HG02970 (cell line): ENCODE measurements at regions not wholly inside any gene's neighbourhood (a gene's known extent, or its start where the extent isn't known, plus 50 kb on each side); places are given as distances from the start of the nearest gene placed in this dataset.

ENCODE experiments used
- ATAC-seq: cut with Tn5 transposase; IDR thresholded peaks from one replicate; pipeline ENCODE4 v1.9.1; 2021; ENCODE audit warnings: mild to moderate bottlenecking, moderate library complexity, moderate number of reproducible peaks; ENCODE audit not compliant: unreplicated experiment, low FRiP score

DNA sequence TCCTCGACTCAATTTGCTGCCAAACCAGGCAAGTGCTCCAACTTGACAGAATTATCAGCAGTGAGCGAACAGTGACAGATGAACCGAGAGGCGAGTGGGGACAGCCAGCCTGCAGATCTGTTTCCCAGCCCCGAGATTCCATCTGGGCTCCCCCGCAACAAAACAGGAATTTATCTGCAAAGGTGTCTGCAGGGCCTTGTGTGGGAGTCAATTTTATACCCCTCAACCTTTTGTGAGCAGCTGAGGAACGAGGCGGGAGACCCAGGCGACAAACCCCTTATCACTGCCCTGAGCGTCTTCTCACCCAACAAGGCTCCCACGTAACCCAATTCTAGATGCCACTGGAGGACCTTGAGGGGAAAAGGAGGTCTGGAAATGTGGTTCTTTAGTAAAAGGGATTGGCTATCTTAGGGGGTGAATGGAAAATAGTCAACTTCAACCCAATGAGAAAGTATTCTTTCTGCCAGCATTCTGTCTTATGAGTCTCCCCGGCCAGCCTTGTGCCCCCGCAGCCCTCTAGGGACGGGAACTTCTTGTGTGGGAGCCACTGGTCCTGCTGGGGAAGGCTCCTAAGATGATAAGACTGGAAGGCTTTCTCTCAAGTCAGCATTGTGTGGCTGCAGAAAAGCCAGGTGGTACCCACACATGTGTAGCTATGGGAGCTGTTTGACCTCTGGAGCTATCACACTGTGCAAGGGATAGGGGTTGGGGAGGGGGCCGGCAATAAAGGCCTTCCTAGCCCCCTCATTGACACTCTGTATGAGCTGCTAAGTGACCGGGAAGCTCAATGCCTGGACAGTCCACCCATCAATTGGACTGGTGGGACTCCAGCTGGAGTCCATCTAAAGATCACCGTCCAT lies 527.9 kb downstream of the SHQ1 start:
- ATAC-seq, result no peak

DNA sequence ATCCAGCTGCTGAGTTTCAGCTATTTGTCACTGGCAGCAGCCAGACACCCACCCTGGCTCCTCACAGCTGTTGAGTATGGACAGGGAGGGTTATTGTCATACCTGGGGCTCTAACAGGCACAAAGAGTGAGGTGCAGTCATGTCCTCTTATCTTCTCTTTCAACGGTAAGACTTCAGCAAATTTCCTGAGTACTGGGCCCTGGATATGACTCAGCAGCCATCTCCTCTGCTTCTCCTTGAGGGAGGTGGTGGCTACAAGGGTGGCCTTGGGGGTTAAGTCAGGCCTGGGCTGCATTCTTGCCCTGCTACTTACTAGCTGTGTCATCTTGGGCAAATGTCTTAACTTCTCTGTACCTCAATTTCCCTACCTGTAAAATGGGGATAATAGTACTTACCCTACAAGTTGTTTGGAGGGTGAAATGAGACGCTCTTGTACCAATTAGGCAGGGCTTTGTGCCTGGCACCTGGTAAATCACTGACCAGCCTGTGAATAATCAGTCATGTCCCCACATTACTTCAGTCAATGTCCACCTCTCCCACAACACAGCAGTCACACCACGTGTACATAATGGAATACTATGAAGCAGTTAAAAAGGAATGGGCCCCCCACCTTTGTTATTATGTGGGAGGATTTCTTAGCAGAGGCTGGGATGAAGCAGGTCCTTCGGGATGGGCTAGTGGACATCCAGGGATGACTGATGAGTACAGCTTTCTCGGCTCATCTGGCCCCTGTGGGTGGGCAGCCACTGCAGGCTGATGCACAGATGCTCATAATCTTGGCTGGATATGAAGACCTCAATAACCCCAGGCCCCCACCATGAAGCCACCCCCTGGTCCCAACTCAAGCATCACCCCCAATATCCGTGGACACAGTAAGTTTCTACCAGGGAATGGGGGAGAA lies 528.8 kb downstream of the SHQ1 start:
- no peak for ATAC-seq

DNA sequence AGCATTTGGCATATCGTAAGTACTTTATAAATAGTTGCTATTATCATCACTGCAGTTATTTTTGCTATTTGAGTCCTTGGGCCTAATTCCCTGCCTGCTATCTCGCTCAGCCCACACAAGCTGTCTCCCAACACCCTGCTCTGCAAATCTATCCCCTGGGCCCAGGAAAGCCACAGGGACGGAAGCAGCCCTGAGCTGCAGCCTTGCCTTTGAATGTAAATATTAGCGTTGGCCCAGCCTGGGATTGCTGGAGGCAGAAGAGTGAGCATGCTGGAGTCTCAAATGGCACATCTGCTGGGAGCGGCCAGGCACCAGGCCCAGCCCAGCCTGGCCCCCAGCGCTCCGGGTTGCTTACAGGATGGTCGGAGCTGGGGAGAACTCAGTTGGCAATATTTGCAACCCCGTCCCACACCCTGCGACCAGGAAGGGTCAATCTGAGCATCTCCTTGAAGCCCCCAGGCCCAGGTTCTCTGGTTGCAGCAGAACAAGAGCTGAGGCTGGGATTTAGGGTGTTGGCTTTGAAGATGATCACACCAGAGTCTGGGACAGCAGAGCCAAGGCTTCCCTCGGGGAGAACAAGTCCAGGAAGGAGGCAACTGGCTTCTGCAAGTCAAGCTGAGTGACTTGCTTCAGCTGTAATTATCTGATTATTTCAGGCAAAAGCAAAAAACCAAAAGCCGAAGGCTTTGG lies 529.6 kb downstream of the SHQ1 start:
- ATAC-seq, result no peak

DNA sequence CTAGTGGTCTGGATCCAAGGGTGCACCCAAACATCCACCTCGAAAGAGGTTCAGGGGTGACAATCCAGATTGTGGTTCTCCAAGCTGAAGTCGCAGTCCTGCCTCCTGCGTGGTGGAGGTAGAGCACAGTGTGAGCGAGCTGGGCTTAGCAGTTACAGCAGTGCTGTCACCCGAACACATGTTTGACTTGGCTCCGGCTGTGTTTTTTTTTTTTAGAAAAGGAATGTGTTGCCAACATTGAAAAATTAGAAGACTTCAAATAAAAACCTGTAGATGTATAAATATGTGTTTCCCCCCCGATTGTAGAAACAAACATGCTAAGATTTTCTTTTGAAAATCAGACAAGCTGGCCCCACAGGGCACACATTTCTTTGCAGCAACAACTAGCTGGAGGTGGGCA lies 530.8 kb downstream of the SHQ1 start:
- no peak for ATAC-seq

DNA sequence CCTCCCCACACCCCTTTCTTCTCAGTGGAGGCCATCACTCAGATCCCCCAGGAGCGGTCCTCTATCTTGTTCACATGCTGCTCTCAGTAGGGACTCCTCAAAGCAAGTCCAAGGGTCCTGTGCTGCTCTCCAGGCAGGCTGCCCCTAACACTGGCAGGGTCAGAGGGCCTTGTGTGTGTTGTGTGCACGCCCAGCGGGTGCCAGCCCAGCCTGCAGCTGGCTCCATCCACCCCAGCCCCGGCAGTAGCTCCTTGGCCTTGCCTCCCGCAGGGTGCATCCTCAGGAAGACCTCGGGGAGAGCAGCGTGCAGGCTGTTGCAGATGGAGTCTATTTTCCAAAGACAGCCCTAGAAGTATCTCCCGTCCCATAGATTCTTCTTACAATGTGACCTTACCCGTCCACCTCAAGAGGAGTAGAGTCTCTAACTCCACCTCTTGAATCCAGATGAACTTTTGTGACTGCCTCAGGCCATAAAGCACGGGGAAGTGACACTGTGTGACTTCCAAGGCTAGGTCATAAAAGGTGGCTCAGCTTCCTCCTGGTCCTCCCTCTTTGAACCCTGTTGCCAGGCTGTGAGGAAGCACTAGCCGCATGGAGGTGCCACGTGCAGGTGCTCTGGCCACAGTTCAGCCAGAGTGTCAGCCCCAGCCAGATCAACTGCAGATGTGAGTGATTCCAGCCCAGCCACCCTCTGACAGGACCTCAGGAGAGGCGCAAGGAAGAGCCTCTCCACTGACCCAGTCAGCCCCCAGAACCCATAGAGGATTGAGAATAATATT lies 531.6 kb downstream of the SHQ1 start:
- no peak for ATAC-seq

DNA sequence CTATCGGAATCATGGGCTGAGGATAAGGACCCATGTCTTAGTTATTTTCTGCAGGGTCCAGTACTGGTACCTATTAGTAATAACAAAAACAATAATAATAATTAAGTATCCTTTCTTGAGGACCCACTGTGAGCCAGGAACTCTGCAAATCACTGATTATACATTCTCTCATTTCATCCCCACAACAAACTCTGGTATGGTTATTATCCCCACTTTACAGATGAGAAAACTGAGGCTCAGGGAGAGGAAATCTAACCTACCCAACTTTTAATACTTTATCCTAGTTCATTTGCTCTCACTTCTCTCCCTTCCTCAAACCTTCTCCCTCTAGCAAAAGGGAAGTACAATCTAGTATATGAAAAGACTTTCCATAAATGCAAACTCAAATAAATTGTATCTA lies 528.4 kb upstream of the PROK2 start:
- no peak for ATAC-seq

DNA sequence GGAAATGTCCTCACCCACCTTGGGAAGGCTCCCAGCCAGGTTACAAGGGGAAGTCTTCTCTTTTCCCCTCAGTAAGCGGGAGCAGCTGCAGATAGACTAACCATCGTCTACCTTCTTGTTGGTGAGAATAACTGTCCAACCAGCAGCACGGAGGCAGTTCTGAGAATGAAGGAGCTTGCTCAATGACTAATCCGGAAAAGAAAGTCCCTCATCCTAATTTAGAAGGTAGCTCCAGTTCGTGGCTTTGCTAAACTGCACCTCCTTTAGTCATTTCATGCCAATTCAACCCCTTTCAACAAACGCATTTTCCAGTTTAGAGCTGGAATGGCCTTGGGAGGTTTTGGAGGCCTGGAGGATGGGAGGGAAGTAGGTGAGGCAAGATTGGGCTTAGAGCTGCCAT lies 527.4 kb upstream of the PROK2 start:
- no peak for ATAC-seq

DNA sequence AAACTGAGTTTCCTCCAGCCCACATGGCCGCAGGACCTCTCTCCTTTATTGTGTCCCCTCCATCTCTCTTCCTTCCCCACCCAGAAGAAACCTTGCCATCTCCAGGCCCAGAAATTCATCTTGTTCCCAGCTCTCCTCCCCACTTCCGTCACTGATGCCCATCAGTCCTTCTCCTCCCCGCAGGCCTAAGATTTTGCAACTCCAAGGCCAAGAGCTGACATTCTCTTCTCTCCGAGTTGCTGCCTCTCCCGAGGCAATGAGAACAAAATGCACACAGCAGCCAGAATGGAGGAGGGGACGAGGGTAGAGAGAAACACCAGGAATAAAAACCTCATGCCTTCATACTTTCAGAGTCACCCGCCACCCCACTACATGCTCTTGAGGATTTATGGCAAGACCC lies 526.5 kb upstream of the PROK2 start:
- no peak for ATAC-seq

DNA sequence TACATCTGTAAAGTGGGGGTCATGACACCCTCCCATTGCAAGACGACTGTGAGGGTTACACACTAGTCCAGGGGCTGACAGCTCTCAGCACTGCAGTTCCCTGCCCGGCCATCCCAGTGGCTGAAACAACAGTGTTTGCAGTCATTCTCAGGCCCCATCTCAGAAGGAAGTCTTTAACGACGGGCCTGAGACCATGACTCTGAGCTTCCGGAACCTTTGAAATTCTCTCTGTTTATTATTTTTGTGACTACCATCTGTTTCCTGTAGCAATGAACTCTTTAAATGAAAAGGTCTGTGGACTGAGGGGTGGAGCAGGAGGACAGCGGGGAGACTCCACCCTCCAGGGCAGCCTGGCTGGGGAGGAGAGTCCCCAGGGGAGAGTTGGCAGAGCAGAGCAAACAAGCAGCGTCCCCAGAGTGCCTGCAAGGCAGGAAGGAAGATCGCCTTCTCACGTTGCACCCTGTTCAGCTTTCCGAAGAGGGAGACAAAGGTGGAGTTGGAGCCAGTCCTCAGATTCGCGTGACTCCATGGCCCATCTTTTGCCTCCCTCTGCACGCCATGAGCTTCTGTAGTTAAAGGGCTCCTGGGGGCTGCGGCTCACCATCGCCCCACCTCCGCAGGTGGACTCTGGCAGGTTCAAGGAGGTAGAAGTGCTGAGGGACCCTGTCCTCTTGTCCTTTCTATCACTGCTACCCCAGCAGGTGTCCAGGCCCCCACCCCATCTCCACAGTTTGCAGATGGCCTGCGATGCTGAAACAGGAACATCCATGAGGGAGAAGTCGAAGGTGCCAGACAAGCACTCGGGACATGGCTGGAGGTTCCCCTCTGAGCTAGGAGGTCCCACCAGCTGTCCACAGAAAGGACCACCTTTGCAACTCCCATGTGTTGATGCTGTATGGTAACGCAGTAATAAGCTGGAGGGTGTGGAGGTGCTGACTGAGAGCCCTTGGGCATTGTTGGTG lies 525.8 kb upstream of the PROK2 start:
- ATAC-seq, result peak; percentile 88

DNA sequence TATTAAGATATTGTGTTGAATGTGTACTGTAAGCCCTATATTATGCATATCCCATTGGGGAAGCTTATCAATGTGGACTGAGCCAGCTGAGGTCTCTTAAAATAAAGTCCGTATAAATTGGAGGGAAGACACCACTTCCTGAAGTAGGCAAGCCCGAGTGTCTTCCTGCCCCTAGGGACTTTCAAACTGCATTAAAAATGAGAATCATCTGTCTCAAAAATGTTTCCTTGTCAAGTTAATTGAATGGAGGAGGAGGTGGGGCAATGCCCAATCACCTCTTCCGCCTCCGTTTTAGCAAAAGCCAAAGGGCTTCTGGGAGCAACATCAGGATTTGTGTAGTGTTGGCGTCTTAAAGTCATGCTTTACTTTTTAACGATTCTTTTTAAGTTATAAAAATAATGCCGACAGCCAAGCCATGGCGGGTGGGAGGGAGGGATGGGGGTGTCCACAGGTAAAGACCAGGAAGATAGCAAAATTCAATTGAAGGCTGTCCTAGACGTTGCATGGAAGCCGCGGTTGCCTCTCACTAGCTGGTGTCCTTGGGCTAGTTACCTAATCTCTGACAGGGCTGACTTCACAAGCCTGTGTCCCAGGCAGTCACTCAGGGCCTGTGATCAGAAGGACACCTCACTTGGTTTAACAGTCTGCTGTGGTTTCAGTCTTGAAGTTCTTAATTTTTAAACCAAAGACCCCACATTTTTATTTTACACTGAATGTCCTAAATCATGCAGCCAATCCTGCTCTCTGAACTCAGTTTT lies 524.9 kb upstream of the PROK2 start:
- ATAC-seq, result no peak

DNA sequence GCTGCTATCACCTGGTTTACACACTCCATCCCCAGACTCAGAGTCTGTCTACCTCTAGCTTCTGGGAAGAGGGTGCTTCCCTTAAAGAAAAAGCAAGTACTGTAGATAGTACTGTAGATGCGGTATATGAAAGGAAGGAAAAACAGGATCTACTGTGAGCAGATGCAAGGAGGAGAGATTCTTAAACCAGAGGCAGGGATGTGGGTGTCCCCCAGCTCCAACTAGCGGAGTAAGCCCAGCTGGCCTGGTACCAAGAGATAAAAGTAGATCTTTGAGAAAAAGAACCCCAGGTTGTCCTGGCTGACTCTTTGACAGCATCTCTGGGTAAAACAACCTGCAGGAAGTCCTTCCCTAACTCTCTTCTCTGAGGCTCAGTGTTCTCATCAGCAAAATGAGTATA lies 523.7 kb upstream of the PROK2 start:
- no peak for ATAC-seq

DNA sequence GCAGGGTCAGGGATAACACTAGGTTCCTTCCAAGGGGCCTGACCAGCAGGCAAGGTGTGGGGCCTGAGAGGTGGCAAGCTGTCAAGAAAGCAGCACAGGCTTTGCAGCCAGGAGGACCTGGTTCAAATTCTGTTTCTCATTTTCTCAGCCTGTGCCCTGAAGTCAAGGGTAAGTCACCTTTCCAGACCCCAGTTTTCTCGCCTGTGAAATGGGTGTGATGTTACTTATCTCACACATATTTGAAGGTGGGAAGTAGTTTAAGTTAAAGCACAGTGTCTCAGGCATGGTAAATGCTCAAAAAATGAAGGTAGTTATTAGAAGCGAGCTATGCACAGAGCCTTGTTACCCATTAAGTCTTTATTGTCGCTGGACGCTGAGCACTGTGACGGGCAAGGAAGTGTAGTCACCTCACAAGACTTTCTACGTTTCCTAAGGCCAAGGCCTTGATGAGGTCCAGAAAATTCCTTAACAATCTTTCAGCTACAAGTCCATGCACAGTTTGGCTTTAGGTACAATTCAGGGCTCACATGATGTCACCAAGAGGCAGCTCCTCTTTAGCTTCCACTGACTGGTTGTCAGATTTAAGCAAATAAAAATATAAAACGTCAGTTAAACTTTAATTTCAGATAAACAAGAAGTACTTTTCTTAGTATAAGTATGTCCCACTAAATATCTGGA lies 522.6 kb upstream of the PROK2 start:
- ATAC-seq, result no peak

DNA sequence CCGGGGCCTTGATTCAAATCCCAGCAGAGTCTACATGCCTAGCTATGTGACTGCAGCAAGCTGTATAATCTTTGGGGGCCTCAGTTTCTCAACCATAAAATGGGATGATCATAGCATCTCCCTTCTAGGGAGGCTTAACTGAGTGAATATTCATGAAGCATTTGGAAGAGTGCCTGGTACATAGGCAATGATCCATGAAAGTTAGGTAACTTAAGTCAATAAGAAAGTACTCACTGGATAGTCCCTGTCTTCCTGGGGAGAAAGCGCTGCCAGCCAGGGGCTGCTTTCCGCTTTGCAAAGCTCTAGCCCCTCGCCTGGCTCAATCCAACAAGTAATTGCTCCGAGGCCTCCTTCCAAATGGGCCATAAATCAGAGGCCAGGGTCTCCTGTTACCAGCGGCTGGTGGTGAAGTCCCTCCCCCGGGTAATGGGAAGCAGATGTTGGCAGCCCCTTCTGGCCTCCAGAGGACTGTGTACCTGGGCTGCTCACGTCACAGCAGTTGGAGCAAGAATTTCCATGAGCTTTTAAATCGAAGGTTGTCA lies 521.9 kb upstream of the PROK2 start:
- ATAC-seq, result no peak

DNA sequence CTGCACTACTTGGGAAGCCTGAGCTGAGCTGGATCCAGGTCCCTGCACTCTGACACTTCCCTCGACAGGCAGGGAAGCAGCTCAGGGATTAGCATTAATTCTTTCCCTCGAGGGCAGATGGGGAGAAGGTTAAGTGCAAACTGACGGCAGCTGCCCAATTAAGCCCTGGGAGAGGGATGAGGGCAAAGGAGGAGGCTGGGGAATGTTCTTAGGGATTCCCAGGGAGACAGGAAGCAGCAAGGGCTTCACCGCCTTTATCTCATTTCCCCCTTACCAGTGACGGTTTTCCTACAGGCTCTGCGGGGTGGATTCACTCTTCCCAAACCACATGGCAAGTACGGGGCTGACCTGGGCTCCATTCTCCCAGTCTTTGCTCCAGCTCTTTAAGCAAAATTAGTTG lies 519.0 kb upstream of the PROK2 start:
- no peak for ATAC-seq

DNA sequence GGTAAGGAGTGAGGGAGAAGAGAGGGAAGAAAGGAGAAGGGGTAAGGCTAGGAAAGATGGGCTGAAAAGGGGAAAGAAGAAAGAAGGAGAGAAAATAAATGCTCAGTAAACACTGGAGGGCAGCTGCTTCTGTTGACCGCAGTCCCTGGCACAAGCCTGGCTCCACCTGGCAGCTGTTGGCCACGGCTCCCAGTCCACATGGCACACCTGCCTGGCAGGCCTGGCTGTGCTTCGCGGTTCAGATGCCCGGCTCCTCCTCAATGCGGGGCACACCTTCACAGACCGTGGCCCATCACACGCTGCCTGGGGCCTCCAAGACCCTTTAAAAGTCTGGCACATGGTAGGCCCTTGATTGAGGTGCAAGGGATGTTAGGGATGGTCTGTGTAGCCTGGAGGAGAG lies 516.8 kb upstream of the PROK2 start:
- ATAC-seq, result no peak

DNA sequence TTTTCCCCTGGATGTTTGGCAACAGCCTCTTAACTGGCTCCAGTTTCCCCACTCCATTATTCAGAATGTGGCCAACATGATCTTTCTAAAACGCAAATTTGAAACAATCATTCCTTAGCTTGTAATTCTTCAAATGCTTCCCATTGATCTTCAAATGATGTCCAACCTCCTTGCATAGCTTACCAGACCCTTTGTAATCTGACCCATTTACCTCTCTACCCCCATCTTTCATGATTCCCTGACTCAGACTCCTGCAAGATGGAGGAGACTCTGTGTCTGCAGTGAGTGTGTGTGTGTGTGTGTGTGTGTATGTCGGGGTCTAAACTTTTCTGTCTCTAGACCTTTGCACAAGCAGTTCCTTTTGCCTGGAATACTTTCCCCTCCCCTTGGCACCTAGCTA lies 515.7 kb upstream of the PROK2 start:
- no peak for ATAC-seq

DNA sequence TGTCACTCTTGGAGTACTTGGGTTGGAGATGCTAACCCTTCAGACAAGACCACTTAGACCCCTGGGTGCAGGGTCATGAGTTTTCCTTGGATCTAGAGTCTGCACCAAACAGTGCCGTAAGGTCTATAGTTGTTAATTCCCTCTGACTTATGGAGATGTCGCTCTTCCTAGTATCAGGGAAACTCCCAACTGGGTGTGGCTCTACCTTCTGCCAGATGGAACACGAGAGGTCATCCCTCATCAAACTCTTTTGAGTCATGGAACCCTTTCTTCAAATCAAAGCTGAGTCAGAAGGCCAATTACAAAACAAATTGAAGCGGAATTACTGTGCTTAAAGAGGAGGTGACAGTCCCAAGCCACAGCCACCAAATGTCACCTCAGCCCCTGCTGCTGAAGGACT lies 514.9 kb upstream of the PROK2 start:
- ATAC-seq, result no peak
